ENCODE measurements at regions not wholly inside any gene's neighbourhood (a gene's known extent, or its start where the extent isn't known, plus 50 kb on each side); places are given as distances from the start of the nearest gene placed in this dataset.

- WGBS: 92% methylated on average over 7 of the region's 7 CpGs
- Histone ChIP-seq H3K4me1 (no peaks in the 10 kb centered on the region), H3K36me3 (no peaks in the 10 kb centered on the region), H3K4me3 (no peak overlapping the region), H3K9me3 (no peaks in the 10 kb centered on the region), H3K27me3 (no peaks in the 10 kb centered on the region), H3K27ac (no peak overlapping the region)
- no peak for DNase-seq (ENCODE audit: low spot score in 2 of 2)
- TF ChIP-seq CTCF (IDR thresholded peaks at IDR 0.05) (no peak), POLR2A (IDR thresholded peaks at IDR 0.05) (no peak), POLR2AphosphoS5 (IDR thresholded peaks at IDR 0.05) (no peak), EP300 (IDR thresholded peaks at IDR 0.05) (no peak)
Observed at GRCh38 chr1:239436286-239436685, 49.9 kb downstream of the CHRM3 start.

DNA sequence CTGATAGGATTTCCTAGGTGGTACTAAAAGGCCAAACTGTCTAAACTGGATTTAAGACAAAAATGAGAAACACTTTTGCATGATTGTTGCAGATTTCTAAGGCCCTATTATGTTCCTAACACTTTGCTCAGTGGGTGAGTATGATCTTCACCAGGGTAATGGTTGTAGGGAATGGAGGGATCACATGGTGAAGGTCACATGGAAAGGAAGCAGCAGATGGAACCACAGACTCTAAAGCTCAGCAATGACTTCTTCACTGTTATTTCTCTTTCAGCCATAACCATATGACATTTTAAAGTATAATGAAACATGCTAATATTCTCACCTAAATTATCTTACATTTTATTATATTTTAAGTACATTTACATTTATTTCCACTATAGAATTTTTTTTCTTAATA is 51.5 kb downstream of the CHRM3 start:
- TF ChIP-seq POLR2AphosphoS5 (IDR thresholded peaks at IDR 0.05) (no peak), CTCF (IDR thresholded peaks at IDR 0.05) (no peak), POLR2A (IDR thresholded peaks at IDR 0.05) (no peak), EP300 (IDR thresholded peaks at IDR 0.05) (no peak)
- no peaks in the 10 kb centered on the region for H3K36me3 ChIP-seq
- H3K27me3 ChIP-seq: no peaks in the 10 kb centered on the region
- no peak overlapping the region for H3K4me3 ChIP-seq
- H3K9me3 ChIP-seq: no peaks in the 10 kb centered on the region
- DNase-seq (ENCODE audit: low spot score in 2 of 2): no peak
- no peak overlapping the region for H3K27ac ChIP-seq
- no peaks in the 10 kb centered on the region for H3K4me1 ChIP-seq

GRCh38 chr1:239438891-239439290 is 52.5 kb downstream of the CHRM3 start:
- H3K4me3 ChIP-seq: no peak overlapping the region
- no peaks in the 10 kb centered on the region for H3K27me3 ChIP-seq
- TF ChIP-seq POLR2A (IDR thresholded peaks at IDR 0.05) (no peak), EP300 (IDR thresholded peaks at IDR 0.05) (no peak), POLR2AphosphoS5 (IDR thresholded peaks at IDR 0.05) (no peak), CTCF (IDR thresholded peaks at IDR 0.05) (no peak)
- 88% methylated on average over 1 of the region's 1 CpG for whole genome bisulfite sequencing
- no peaks in the 10 kb centered on the region for H3K36me3 ChIP-seq
- DNase-seq (ENCODE audit: low spot score in 2 of 2): no peak
- H3K27ac ChIP-seq: no peak overlapping the region
- no peaks in the 10 kb centered on the region for H3K9me3 ChIP-seq
- H3K4me1 ChIP-seq: no peaks in the 10 kb centered on the region

DNA sequence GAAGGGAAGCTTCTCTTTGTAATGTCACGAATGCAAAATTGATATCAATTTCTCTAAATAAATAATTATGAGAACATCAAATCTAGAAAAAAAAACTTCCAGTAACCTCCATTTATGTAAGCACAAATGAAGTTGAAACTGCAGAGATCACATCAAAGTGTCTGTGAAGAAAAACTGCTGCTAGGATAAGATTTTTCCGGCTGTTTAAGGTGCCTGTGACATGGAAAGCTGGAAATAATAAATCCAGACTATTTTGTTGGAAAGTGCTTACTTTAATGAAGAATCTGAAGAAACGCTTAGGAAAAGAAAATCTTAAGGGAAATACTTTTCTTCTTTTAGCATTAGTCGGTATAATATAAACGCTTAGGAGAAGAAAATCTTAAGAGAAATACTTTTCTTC is 57.0 kb downstream of the CHRM3 start:
- no peak overlapping the region for H3K27ac ChIP-seq
- no peaks in the 10 kb centered on the region for H3K27me3 ChIP-seq
- no peak for DNase-seq (ENCODE audit: low spot score in 2 of 2)
- no peaks in the 10 kb centered on the region for H3K36me3 ChIP-seq
- 65% methylated on average over 5 of the region's 5 CpGs for WGBS
- no peak for TF ChIP-seq POLR2A (IDR thresholded peaks at IDR 0.05)
- no peak for TF ChIP-seq CTCF (IDR thresholded peaks at IDR 0.05)
- no peak for TF ChIP-seq EP300 (IDR thresholded peaks at IDR 0.05)
- no peak for TF ChIP-seq POLR2AphosphoS5 (IDR thresholded peaks at IDR 0.05)
- H3K9me3 ChIP-seq: no peaks in the 10 kb centered on the region
- no peaks in the 10 kb centered on the region for H3K4me1 ChIP-seq
- no peak overlapping the region for H3K4me3 ChIP-seq

DNA sequence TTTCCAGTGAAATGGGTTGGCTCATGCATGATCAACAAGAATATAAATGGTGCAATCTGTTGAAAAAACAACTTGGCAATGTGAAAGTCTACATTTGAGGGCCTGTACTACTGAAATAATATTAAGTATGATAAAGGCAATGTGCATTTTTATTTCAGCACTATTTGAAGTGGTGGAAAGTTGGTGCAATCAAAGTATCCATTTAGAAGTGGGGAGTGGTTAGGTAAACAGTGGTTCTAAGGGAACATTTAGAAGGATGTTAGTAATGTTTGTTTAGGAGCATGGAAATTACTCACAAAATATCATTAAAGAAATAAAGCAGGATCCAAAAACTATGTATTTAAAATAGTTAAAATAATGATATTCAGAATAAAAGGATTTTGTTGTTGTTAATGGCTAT is 60.2 kb downstream of the CHRM3 start:
- H3K9me3 ChIP-seq: no peaks in the 10 kb centered on the region
- no peak overlapping the region for H3K4me3 ChIP-seq
- no peaks in the 10 kb centered on the region for H3K36me3 ChIP-seq
- no peaks in the 10 kb centered on the region for H3K4me1 ChIP-seq
- no peak overlapping the region for H3K27ac ChIP-seq
- no peaks in the 10 kb centered on the region for H3K27me3 ChIP-seq
- TF ChIP-seq POLR2AphosphoS5 (IDR thresholded peaks at IDR 0.05): no peak
- TF ChIP-seq POLR2A (IDR thresholded peaks at IDR 0.05): no peak
- TF ChIP-seq EP300 (IDR thresholded peaks at IDR 0.05): no peak
- no peak for TF ChIP-seq CTCF (IDR thresholded peaks at IDR 0.05)
- no peak for DNase-seq (ENCODE audit: low spot score in 2 of 2)

Data from suprapubic skin (tissue), 4 donors.